ENCODE measurements at regions not wholly inside any gene's neighbourhood (a gene's known extent, or its start where the extent isn't known, plus 50 kb on each side); places are given as distances from the start of the nearest gene placed in this dataset.
"Not testable (repeated sequence)": the region's sequence is repeated elsewhere in the genome, so short reads cannot be mapped to it uniquely, and the experiment has no call there.

DNA sequence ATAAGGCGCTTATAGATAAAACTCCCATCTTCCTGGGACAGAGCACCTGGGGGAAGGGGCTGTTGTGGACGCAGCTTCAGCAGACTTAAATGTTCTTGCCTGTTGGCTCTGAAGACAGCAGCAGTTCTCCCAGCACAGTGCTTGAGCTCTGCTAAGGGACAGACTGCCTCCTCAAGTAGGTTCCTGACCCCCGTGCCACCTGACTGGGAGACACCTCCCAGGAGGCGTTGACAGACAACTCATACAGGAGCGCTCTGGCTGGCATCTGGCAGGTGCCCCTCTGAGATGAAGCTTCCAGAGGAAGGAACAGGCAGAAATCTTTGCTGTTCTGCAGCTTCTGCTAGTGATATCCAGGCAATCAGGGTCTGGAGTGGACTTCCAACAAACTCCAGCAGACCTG is 383.1 kb upstream of the EMCN start:
- not testable (repeated sequence) for DNase-seq (ENCODE audit: low spot score)

DNA sequence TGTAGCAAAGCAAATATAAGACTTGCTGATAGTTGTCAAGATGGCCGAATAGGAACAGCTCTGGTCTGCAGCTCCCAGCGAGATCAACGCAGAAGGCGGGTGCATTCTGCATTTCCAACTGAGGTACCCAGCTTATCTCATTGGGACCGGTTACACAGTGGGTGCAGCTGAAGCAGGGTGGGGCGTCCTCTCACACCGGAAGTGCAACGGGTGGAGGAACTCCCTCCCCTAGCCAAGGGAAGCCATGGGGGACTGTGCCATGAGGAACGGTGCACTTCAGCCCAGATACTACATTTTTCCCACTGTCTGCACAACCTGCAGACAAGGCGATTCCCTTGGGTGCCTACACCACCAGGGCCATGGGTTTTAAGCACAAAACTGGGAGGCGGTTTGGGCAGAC is 382.3 kb upstream of the EMCN start:
- DNase-seq (ENCODE audit: low spot score): no peak

DNA sequence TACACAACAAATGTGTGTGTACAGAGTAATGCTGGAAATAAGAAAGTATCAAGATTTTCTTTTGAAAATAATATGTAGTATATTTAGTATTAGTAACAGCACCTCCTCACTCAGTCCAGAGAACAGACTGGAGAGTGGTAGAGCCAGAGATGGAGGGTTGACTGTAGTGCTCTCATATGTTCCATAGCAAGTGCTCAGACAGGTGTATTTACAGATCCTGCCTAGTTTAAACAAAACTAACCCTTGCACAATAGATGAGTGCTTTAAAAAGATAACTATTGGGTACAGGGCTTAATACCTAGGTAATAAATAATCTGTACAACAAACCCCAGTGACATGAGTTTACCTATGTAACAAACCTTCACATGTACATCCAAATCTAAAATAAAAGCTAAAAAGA is 381.0 kb upstream of the EMCN start:
- DNase-seq (ENCODE audit: low spot score): no peak

DNA sequence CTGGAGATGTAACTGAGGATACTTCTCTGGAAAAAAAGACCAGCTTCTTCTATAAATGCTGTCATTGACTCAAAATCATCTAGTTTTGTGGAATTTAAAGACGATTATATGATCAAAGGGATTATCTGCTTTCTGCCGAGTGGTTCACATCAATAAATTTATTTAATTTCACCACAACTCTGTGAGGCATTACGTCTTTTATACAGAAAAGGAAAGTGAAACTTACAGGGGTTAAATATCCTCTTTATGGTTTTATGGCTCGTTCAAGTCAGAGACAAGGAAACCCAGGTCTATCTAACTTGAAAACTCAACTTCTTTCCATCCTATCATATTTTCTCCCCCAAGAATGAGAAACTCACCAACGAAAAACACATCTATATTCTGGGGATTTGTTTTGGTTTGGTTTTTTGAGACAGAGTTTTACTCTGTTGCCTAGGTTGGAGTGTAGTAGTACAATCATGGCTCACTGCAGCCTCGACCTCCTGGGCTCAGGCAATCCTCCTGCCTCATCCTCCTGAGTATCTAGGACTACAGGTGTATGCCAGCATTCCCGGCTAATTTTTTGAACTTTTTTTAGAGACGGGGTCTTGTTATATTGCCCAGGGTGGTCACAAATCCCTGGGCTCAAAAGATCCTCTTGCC is 377.9 kb upstream of the EMCN start:
- DNase-seq (ENCODE audit: low spot score): peak; percentile 6

DNA sequence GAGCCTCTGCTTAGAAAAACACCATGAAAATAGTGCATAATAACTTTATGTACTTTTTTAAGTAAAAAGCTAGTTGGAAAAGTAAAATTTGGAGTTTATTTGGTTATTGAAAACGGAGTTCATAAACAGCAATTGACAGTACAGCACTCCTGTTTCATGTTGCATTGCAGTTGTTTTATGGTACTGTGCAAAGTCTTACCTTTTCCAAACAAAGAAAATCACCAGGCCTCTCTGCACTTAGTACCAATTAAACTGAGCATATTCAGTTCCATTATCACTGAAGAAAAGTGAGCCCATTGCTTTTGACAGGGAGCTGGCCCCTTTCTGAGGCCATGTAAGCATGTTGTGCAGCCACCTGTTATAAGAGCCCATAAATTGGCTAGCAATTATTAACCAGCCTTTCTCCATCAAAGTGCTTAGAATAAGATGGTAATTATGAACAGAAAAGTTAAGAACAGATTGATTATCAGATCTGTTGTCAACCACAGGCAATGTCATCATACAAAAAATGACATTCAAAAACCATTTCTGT is 376.6 kb upstream of the EMCN start:
- no peak for DNase-seq (ENCODE audit: low spot score)

DNA sequence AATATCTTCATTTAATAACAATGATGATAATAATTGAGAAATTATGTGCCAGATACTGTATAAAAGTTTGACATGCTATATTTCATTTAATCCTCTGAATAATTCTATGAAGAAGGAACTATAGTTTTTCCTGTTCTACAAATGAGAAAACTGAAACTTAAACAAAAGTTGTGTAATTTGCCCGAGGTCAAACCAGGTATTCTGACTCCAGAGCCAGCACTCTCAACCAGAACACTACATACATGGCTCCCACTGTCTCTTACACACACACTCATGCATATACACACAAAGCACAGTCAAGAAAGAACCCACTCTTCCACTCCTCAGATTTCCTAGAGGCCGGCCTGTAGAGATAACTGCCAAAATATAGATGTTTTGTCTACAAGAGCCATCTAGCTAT is 374.0 kb upstream of the EMCN start:
- no peak for DNase-seq (ENCODE audit: low spot score)

DNA sequence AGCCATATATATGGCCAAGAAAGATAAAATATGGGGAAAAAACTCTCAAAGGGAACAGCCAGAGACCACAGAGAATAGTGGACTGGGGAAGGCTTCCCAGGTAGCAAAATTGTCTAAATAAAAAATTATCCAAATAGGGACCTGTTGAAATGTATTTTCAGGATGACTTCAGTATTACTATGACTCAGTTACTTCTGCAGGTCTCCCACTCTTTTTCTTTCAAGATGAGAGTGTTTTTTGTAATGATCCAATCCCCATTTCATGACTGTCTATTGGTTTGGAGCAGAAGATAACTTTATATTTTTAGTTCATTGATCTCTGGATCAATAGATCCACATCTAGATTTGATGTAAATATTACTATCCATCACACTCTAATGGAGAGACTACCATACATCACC is 372.1 kb upstream of the EMCN start:
- DNase-seq (ENCODE audit: low spot score): no peak

DNA sequence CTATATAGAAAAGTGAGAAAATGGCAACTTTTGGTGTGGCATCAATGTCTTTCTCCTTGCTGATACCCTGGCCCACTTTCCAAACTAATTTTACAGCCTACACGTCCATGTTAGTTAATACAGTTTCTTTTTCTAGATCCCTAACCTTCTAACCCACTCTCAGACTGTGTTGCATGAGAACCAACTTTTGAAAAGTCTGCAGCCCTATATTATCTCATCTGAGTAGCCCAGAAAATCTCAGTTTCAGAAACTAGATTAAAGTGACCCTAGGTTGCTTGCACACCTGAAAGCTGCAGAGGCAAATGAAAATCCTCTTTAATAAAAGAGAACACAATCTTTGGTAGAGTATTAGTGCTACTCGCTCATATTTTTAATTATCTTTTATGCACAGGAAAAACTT is 371.6 kb upstream of the EMCN start:
- DNase-seq (ENCODE audit: low spot score): no peak

DNA sequence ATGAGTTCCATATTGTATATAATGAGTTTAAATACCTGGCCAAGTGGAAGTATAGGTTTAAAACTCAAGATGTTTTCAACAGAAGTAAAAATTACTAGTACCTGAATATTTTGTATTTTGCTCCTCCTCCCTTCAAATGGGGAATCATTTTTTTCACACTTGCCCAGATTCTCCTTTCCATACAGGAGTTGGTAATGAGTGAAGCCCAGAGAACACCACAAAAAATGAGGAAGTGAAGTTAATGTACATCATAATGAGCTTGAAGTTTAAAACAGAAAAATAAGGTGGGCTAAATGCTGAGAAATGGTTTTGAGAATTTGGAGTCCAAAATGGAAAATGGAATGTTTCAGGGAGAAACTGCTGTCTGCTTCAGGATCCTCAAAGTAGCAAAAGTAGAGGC is 364.8 kb upstream of the EMCN start:
- DNase-seq (ENCODE audit: low spot score): no peak

DNA sequence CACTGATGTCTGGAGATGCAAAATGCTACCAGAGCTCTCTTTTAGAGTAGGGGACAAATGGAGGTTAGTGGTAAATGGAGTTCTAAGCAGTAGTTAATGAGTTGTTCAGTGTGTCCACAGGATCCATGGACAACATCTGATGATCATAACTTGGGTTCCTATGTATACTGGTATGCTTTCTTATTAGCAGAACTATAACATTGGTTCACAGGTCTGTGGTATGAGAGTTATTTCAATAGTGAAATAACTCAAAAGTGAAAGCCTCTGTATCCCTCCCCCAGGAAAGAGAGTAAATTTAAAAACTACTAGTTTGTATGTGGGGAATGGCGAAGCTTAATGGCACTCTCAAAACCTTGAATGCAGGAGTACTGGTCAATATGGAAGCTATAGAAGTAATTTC is 363.5 kb upstream of the EMCN start:
- no peak for DNase-seq (ENCODE audit: low spot score)

DNA sequence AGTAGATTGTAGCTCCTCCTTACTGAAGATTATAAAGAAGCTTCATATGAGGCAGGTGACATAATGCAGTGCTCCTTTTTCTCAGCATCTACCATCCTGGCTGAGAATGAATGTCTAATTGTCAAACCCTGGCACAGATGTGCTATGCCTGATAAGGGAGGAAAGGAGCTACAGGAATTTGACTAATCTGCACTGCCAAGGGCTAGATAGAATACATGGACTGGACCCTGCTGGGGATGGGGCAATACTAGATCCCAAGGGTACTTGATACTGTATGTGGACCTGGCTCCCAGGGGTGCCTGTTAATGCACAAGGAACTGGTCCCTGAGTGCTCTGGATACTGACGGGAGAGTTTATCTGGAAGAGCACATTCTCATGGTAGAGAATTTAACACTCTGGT is 362.2 kb upstream of the EMCN start:
- DNase-seq (ENCODE audit: low spot score): no peak

DNA sequence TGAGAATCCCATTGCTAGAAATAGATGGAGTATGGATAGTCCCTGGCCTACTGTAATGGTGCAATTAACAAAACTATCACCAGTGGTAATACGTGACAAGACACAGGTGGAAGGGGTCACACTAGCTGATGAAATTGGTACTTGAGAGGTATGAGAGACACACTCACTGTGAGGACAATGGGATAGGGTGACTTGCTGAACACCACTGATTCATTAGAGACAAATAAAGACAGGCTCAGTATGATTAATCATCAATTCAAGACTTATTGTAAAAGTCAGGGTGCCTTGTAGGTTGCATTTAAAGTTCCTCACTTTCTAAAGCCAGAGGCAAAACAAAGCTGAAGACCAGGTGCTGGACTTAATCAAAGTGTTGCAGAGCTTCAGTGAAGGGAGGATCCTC is 361.6 kb upstream of the EMCN start:
- no peak for DNase-seq (ENCODE audit: low spot score)

DNA sequence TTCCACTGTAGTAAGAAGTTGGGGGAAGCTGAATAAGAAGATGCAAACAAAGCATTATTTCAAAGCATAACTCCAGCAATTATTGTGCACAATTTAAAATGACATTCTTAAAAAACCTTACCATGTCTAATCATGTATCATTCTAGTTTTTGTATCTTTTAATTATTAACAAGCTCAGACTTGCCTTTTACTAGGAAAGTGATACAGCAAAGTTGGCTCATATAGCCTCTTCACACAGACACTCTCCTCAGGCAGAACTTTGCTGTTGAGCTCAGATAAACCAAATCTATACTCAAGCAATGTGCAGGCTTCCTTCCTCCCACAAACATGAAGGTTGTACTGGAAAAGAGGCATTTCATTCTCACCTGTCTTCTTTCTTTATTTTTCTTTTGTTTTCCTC is 358.7 kb upstream of the EMCN start:
- DNase-seq (ENCODE audit: low spot score): no peak

DNA sequence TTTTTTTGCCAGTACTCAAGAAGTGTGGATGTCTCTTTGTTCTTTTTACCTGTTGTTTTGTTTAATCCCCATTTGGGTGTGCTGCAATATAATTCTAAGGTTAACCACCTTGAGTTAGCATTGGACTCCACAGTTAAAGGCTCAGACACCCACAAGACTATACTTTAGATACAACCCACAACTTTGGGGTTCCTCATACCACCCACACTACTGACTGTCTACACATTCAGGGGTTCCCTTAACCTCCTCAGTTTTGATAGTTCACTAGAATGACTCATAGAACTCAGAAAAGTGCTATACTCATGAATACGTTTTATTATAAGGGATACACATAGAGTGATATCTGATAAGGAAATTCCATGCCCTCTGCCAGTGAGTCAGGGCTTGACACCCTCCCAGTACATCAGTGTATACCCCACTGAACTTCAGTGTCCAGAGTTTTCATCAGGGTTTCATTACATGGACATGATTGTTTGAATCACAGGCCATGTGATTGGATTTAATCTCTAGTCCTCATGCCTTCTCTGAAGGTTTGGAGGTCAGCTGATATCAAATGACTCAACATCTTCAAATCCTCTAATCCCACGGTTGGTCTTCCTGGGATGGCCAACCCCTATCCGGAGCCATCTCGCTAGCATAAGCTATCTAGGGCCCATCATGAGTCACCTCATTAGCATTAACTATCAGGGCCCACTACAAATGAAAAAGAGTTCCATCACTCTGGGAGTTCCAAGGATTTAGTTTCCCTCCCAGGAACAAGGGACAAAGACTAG is 357.7 kb upstream of the EMCN start:
- DNase-seq (ENCODE audit: low spot score): no peak

DNA sequence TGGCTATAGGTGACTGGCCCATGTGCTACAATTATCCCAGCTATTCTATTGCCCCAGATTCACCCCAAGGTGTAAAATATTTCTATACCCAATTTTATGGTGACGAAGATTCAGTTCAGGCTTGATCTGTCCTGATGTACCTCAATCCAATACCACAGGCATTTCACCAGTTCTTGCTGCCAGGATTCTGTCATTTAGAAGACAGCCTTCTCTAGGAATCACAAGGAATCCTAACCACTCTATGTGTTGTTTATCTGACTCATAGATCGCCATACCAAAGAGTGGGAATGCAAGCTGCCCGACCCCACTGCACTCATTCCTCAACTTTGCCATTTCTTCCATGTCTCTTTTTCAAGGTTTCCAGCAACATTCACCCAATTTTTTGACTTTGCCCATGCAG is 355.0 kb upstream of the EMCN start:
- peak; percentile 20 for DNase-seq (ENCODE audit: low spot score)

DNA sequence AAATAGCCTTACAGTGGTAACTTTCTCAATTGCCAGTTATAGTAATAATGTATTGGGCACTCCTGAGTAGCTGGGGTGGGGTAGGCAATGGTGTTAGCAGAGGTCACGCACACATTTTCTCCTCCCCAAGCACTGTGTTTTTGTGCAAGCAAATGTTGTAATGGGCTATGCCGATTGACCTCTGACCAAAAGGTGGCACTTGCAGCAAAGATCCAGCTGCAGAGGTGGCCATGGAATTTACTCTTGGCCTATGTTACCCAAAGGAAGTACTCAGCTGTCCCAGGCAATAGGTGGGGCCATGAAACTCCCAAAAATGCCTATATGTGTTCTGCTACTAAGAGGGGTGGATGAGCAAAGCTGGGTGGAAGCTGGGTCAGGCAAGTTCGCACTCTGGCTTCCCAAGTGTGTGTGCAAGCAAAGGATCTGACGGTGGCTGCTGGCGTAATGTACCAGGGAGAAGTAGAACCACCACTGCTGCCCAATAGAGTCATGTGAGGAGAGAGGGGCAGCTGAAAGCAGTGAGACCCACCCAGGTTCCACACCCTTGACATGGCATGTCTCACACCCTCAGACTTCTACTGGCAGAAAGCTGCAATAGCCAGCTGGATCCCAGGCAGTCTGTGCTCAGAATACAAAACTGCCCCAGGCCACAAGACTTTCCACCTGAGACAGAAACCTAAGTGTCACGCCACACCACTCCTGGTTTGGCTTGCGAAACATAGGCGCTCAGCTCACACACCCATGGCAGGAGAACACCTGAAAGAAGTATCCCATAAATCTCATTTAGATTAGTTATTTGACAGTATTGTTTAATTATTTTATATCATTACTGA is 353.3 kb upstream of the EMCN start:
- DNase-seq (ENCODE audit: low spot score): no peak

DNA sequence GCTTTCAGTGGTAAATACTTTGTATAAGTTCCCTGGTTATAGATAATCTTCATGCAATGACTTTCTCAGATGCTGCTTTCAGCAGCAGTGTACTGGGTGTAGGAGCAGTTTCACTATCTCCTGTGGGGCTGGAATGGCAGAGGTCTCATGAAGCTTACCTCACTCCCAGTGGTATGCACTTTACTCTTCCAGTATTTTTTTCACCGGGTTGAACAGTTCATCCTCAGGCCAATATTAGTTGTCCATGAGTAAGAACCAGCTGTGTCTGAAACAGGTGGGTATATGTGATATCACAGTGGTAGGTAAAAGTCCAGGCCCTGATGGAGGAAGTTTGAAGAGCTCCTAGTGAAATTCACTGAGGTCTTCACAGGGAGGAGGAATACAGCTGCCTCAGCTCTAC is 351.5 kb upstream of the EMCN start:
- DNase-seq (ENCODE audit: low spot score): no peak

DNA sequence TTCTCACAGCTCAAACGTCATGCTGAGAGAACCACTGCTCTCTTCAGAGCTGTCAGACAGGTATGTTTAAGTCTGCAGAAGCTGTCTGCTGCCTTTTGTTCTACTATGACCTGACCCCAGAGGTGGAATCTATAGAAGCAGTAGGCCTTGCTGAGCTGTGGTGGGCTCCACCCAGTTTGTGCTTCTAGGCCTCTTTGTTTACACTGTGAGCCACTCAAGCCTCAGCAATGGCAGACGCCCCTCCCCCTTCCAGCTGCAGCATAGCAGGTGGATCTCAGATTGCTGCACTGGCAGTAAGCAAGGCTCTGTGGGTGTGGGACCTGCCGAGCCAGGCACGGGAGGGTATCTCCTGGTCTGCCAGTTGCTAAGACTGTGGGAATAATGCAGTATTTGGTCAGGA is 350.5 kb upstream of the EMCN start:
- DNase-seq (ENCODE audit: low spot score): not testable (repeated sequence)

DNA sequence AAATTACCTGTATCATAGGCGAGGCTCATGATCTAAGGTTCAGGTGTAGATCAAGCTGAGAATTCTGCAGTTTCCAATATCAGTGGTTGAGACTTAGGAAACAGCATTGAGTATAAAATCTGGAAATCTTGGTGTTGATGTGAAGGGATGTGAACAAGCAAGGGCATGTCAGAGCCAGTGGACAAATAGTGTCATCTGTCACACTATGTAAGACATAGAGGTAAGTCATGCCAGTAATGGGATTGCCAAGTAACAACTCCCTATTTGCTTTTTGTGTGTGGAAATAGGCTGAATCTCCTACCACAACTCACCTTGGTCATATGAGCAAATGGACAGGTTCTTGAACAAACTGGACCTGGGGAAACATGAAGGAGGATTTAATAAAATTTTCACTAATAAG is 334.5 kb upstream of the EMCN start:
- no peak for DNase-seq (ENCODE audit: low spot score)

DNA sequence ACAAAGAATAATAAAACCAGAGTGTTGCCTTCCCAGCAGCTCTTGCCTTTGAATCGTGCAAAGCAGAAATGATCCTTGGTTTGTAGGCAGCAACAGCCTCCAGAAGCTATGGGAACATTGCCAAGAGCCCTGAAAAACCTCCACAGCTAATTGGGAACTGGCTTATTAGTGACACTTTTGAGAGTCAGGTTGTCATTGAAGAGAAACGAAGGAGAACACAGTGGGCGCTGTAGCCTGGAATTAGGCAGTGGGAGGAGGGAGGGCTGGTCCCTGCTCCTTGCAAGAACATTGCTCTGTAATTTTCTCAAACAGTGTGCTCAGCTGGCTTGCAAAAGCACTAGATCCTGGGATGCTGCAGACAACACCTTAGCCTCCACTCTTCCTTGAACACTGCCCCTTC is 331.5 kb upstream of the EMCN start:
- DNase-seq (ENCODE audit: low spot score): no peak

DNA sequence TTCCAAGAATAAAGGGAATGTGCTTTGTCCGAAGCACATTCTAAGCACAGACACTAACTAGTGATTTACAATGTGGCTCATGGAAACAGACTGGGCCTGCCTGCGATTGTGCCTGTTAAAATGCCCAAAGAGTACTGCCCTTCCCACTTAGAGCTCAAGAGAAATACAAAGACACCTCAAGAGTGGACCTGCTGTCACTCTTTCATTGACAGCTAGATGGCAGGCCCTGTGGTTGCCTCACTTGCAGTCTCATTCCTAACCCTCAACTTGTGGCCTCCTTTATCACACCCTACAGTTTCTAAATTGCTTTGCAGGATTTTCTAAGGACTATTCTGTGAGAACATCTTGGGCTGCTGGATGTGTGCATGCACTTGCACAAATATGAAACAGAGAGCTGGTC is 331.0 kb upstream of the EMCN start:
- no peak for DNase-seq (ENCODE audit: low spot score)

DNA sequence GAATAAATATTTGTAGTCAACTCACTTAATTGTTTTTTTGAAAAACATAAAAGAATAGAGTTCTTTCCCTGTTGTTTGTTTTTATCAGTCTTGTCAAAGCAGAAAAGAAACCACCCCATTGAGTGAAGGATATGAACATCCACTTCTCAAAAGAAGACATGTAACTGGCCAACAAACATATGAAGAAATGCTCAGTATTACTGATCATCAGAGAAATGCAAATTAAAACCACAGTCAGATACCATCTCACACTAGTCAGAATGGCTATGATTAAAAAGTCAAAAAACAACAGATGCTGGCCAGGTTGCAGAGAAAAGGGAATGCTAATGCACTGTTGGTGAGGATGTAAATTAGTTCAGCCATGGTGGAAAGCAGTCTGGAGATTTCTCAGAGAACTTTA is 326.1 kb upstream of the EMCN start:
- DNase-seq (ENCODE audit: low spot score): no peak

DNA sequence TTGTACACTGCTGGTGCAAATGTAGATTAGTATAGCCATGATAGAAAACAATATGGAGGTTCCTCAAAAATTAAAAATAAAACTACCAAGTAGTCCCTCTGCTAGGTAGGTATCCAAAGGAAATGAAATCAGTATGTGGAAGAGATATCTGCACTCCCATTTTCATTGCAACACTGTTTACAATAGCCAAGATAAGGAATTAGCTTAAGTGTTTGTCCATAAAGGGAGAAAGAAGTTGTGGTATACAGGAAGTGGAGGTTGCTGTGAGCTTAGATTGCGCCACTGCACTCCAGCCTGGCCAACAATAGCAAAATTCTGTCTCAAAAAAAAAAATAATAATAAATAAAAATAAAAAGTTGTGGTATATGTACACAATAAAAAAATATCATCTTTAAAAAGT is 325.0 kb upstream of the EMCN start:
- no peak for DNase-seq (ENCODE audit: low spot score)
